UCSD-AML1 (cell line): ENCODE measurements at regions not wholly inside any gene's neighbourhood (a gene's known extent, or its start where the extent isn't known, plus 50 kb on each side); places are given as distances from the start of the nearest gene placed in this dataset.
"Not testable (repeated sequence)": the region's sequence is repeated elsewhere in the genome, so short reads cannot be mapped to it uniquely, and the experiment has no call there.

Experiments used
- DNase-seq: peaks from one replicate; lab custom pipeline; 2025; ENCODE audit not compliant: unreplicated experiment; lab: John Stamatoyannopoulos, UW

- DNase-seq, result no peak
Measured at GRCh38 chr16:47920709-47921108, 235.1 kb downstream of the ABCC12 start.

- no peak for DNase-seq
Measured at GRCh38 chr16:47917118-47917517, 238.7 kb downstream of the ABCC12 start.

- DNase-seq, result no peak
Measured at GRCh38 chr16:47916266-47916665, 239.5 kb downstream of the ABCC12 start.

- DNase-seq, result no peak
Measured at GRCh38 chr16:47907109-47907508, 248.7 kb downstream of the ABCC12 start.

- no peak for DNase-seq
Measured at GRCh38 chr16:47905771-47906170, 250.0 kb downstream of the ABCC12 start.

GRCh38 chr16:47904691-47905090 is 251.1 kb downstream of the ABCC12 start:
- DNase-seq, result no peak

GRCh38 chr16:47903470-47903869 is 252.3 kb downstream of the ABCC12 start:
- no peak for DNase-seq

GRCh38 chr16:47897105-47897504 is 258.7 kb downstream of the ABCC12 start:
- DNase-seq, result not testable (repeated sequence)

- DNase-seq, result no peak
Measured at GRCh38 chr16:47895146-47895545, 260.6 kb downstream of the ABCC12 start.

GRCh38 chr16:47892999-47893398 is 262.8 kb downstream of the ABCC12 start:
- DNase-seq, result no peak

GRCh38 chr16:47888734-47889133 is 267.1 kb downstream of the ABCC12 start:
- DNase-seq, result no peak

GRCh38 chr16:47888142-47888541 is 267.7 kb downstream of the ABCC12 start:
- DNase-seq, result no peak

- DNase-seq, result no peak
Measured at GRCh38 chr16:47887496-47887895, 268.3 kb downstream of the ABCC12 start.

GRCh38 chr16:47886631-47887415 is 269.0 kb downstream of the ABCC12 start:
- DNase-seq, result no peak

GRCh38 chr16:47886139-47886538 is 269.7 kb downstream of the ABCC12 start:
- DNase-seq, result no peak

GRCh38 chr16:47885489-47885888 is 270.3 kb downstream of the ABCC12 start:
- DNase-seq, result no peak

GRCh38 chr16:47884116-47884725 is 271.6 kb downstream of the ABCC12 start:
- no peak for DNase-seq

- DNase-seq, result no peak
Measured at GRCh38 chr16:47881574-47881973, 274.2 kb downstream of the ABCC12 start.

- no peak for DNase-seq
Measured at GRCh38 chr16:47880653-47881052, 275.1 kb downstream of the ABCC12 start.

- DNase-seq, result no peak
Measured at GRCh38 chr16:47877166-47877565, 278.6 kb downstream of the ABCC12 start.

GRCh38 chr16:47876511-47876910 is 279.3 kb downstream of the ABCC12 start:
- no peak for DNase-seq

- no peak for DNase-seq
Measured at GRCh38 chr16:47873434-47873833, 282.4 kb downstream of the ABCC12 start.

GRCh38 chr16:47872225-47872624 is 283.6 kb downstream of the ABCC12 start:
- no peak for DNase-seq
